GM19035 (cell line): ENCODE measurements at regions not wholly inside any gene's neighbourhood (a gene's known extent, or its start where the extent isn't known, plus 50 kb on each side); places are given as distances from the start of the nearest gene placed in this dataset.

ENCODE experiments used
- ATAC-seq: cut with Tn5 transposase; IDR thresholded peaks from one replicate; pipeline ENCODE4 v1.9.1; 2021; ENCODE audit not compliant: unreplicated experiment

- ATAC-seq, result no peak
Measured at GRCh38 chr7:25789701-25790640, 362.0 kb upstream of the NFE2L3 start.

DNA sequence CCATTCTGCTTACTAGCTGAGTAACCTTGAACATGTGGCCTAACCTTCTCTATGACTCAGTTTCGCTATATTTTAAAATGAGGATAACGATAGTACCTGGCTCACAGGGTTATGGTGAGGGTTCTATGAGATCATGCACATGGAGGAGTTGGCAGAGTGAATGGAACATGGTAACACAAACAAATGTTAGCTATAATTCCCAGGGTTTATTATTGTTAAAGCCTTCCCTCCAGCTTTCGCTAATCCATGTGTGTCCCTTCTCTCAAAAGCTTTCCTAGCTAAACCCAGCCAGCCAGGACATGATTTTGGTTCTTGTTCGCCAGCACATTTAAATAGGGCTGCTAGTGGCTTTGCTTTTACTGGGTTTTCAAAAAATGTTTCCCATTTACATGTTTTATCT lies 361.0 kb upstream of the NFE2L3 start:
- no peak for ATAC-seq

DNA sequence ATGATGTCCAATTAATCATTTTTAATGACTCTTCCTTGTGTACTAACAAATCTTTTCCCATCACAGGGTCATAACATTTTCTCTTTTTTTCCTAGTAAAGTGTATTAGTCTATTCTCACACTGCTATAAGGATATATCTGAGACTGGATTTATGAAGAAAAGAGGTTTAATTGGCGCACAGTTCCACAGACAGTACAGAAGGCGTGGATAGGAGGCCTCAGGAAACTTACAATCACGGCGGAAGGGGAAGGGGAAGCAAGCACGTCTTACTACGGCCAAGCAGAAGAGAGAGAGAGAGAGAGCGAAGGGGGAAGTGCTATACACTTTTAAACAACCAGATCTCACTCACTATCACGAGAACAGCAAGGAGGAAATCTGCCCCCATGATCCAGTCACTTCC lies 359.4 kb upstream of the NFE2L3 start:
- ATAC-seq, result no peak

GRCh38 chr7:25795824-25796235 lies 356.2 kb upstream of the NFE2L3 start:
- ATAC-seq, result no peak

DNA sequence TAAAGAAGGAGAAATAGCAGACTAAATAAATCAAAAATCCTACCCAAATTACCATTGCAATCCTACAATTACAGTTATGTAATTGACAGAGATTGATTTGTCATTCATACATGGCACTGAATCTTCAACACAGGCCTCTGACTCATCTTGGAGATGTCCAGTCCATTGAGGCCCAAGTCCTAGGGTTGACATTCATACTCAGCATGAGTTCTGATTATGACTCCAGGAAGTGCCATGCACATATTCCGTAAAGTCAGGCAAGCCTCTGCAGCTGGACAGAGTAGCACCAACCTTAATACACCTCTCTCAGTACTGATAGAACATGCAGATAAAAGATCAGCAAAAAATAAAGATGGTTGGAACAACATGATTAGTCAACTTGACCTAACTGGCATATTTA lies 353.7 kb upstream of the NFE2L3 start:
- no peak for ATAC-seq

DNA sequence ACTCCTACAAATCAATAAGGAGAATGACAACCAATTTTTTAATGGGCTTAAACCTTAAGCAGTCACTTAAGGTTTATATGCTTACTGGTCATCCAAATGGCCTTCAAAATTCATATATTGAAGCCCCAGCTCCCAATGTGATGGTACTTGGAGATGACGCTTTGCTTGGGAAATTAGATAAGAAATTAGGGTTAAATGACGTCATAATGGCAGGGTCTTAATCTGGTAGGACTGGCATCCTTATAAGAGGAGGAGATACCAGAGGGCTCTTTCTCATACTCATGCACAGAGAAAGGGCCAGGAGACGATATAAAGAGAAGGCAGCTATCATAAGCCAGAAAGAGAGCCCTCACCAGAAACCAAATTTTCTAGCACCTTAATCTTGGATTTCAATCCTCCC lies 350.8 kb upstream of the NFE2L3 start:
- no peak for ATAC-seq

DNA sequence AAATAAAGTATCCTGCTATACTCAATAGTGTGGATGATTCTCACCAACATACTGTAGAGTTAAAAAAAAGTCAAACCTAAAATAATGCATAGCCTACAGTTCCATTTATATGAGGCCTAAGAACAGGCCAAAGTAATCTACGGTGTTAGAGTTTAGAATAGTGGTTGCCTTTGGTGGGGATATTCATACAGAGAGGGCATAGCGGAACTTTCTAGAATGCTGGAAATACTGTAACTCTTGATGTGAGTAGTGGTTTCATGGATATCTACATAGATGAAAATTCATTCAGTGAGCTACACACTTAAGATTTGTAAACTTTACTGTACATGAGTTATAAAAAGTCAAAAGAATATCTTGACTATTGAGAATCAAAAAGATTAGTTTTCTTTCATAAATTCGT lies 349.9 kb upstream of the NFE2L3 start:
- ATAC-seq, result peak; percentile 9

DNA sequence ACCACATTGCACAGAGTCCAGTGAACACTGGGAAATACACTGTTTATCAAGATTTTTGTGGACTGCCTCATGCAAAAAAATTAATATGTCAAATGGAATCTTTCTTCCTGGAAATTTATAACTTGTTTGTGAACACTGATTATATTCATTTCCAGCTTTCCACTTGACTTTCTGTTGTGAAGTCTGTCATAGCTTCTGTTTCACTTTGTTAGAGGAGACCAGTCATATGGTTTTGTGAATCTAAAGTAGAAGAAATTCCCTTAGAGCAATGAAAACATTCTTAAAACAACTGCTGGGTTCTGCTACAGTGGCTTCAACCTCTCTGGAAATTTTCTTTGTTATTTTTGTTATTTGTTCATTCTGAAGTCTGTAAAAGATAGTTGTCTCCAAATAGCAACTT lies 349.5 kb upstream of the NFE2L3 start:
- ATAC-seq, result peak; percentile 71

DNA sequence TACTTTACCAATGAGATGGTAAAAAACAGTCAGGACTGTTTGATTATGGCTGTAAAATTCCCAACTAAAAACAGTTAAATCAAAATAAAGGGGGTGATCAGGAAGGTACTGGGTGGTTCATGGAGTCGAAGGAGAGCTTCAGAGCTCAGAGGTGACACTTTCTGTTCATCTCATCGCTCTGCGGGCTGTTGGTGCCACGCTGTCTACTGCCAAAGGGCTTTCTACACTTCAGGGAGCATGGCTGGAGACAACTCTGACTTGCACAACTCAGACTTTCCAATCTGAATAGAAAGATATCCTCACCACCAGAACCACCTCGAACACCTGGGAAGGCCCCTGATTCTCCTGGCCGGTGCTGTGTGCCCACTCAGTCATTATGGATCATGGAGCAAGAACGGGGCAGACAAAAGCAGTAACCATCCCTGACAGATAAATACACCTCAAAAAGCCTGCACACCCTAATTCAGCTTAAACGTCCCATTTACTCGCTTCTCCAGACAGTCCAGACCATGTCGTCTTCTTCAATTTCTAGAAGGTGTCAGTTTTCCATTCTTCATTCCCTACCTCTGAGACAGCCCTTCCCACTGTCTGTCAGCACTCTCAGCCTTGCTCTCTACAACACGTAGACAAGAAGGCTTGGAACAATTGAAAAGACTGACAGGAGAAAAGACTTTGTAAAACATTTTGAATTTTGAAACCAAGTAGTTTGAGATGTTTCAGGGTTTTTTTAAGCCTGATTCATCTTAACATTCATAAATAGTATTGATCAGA lies 348.7 kb upstream of the NFE2L3 start:
- no peak for ATAC-seq

DNA sequence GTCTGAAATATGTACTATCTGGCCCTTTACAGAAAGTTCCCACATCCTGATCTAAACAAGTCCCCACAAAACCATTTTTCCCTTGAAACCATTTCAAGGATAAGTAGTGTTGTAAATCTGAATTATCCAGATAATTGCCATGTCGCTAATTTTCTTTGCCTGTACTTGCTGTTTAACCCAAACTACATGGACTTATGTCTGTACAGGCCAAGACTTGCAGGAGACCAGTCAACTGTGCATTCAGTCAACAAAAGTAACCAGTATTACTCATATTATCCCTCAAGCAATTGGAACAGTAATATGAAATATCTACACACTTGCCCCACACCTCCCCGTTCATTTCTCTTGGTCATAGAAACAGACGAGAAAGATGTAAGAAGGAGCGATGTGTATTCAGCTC lies 347.8 kb upstream of the NFE2L3 start:
- ATAC-seq, result no peak

DNA sequence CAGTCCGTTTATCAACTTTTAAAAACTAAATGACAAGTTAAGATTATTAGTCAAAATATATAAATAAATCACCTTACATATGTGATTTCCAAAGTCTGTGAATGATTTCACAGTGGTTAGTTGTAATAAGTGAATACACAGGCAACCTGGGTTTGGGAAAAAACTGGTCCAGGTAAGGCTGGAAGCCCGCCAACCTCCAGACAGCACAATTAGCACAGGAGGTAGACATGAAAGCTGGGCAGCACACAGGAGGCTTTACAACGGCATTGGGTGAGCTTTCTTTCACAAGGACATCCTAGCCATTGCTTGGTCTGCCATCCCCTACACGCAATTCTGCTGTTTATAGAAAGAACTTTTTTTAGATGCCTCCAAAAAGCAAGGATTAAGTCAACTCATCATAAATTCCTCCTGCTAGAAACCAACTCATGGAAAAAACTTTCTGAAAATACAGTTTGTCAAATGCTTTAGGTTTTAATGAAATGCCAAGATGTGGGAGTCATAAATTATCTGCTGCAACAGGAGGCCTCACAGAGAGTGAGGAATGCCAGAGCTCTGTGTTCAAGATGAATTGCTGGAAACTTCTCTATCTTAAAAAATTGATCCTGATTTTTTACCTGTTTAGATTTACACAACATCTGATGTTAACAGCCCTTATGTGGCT lies 346.8 kb upstream of the NFE2L3 start:
- no peak for ATAC-seq

DNA sequence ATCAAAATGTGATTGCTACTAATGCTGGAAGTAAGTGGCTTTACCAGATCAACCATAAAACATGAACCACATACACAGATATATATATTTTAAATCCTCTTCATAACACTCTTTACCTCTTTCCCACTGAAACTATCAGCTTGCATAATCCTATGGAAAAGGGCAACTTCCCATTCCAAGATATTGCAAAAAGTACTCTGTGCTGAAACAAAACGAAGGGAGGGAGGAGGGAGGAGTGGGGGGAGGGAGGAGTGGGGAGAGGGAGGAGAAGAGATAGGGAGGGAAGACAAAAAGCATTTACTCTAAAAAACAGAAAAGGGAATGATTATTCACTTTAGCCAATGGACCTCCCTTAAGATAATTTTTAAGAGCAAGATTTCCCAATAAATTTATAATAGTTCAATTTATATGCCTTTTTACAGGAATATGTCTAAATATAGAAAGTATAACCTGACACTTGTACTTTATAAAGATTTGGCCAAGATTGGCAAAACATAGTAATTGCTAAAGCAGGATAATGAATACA lies 344.8 kb upstream of the NFE2L3 start:
- no peak for ATAC-seq

DNA sequence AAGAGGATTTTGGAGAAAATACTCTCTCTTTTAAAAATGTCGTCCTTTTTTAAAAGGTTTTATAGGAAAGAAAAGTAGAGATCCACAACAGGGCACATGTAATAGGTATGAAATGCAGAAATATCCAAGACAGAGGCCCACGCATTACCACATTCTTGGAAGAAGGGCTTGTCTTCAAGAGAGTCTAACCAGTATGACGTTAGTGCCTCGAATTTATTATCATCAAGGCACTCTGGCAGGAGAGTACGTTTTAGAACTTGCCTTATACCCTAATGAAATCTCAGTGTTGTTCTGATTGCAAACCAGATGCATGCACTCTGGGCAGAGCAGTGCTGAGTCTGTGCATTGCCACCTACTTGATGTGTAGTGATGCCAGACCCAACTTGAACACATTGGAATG lies 342.6 kb upstream of the NFE2L3 start:
- no peak for ATAC-seq

DNA sequence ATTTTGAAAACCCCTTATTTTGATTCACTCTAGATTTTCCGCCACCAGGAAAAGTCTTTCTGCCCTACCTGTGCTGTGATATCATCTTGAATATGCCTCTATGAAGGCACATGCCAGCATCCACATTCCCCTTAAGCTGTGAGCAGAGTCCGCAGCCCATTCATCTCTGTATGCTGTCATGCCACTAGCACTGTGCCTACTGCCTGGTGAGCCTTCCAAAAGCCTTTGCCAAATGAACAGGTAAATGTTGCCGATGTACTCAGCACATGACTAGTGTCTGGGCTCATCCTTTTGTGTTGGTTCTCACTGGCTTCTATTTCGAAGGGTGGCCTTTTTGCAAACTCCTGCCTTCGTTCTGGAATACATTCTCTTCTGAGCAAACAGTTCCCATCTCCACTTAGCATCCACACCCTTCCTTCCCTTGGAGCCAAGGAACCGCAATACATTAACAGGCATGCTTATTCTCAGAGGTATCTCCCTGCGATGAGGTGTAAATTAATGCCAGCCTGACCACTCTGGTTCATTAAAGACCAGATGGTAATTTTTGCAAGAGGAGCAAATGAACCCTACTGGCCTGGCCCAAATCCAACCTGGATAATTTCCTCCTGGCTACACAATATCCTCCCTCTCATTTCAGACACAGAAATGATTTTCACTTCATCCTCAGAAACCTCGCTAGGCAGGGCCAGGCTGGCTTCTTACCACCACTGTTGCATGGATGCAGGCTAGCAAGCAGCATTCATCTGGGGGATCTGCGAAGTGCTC lies 339.7 kb upstream of the NFE2L3 start:
- ATAC-seq, result no peak

- no peak for ATAC-seq
Measured at GRCh38 chr7:25813381-25813780, 338.6 kb upstream of the NFE2L3 start.

DNA sequence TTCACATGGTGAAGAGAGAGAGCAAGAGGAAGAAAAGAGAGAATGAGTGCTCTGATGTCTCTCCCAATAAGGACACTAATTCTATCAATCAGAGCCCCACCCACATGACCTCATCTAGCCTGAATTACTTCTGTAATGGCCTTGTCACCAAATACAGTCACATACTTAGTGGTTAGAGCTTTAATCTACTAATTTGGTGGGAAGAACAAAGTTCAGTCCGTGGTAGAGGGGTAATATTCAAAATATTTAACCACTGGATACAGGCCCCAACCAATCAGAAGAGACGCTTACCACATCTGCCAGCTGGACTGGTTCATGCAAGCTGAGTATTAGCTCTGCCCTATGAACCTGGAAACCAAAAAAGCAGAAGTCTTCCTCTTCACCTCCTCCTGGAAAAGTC lies 336.3 kb upstream of the NFE2L3 start:
- ATAC-seq, result no peak

- no peak for ATAC-seq
Measured at GRCh38 chr7:25820432-25821040, 331.5 kb upstream of the NFE2L3 start.

DNA sequence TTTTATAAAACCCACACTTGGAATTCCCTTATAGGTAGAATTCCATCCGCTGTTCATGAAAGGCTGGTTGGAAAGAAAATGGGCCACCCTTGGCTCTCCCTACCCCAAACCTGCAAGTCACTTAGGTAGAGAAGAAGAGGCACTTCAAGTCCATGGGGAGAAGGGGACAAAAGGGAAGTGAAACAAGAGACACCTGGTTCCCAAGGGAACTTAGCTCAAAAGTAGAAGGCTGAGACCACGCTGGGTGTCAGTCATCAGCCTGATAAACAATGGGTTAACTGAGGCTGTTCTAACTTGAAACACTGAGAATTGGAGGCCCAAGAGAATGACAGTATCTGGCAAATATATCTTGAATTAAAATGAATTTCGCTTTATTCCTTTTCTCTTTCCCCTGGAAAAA lies 330.8 kb upstream of the NFE2L3 start:
- no peak for ATAC-seq

DNA sequence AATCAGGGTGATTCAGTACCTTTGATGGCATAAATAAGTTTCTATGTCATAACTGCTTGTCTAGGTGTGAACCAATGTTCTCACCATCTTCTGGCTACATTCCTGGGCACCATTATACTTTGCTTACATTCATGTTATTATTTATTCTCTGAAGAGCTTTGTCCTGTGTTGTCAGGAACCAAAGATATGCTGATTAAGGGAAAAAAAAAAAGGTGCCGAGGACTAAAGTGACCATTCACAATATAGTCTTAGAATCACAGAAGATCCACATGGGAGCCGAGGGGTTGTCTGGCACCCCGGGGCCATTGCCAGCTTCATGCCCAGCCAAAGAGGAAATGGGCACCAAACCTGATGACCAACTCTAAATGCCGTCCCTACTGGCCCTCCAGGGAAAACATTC lies 329.2 kb upstream of the NFE2L3 start:
- no peak for ATAC-seq

- no peak for ATAC-seq
Measured at GRCh38 chr7:25823571-25823970, 328.4 kb upstream of the NFE2L3 start.
